DND-41 (cell line): ENCODE measurements at regions not wholly inside any gene's neighbourhood (a gene's known extent, or its start where the extent isn't known, plus 50 kb on each side); places are given as distances from the start of the nearest gene placed in this dataset.

Source experiments
- EZH2 ChIP-seq: IDR thresholded peaks from 3 replicates; pipeline ENCODE4 v1.6.1; 2012; ENCODE audit warnings: borderline replicate concordance, low read depth, mild to moderate bottlenecking, moderate library complexity, low read length, inconsistent platforms; ENCODE audit not compliant: severe bottlenecking
- TF ChIP-seq, protein P1 (sequence below): IDR thresholded peaks from 2 replicates; pipeline ENCODE4 v1.5.1; 2012; ENCODE audit warnings: borderline replicate concordance, low read length, moderate library complexity, mild to moderate bottlenecking; ENCODE audit not compliant: poor library complexity, severe bottlenecking; ENCODE audit errors: extremely low read depth

GRCh38 chr5:130995851-130996250 lies 169.2 kb downstream of the HINT1 start:
- TF ChIP-seq, protein P1, sequence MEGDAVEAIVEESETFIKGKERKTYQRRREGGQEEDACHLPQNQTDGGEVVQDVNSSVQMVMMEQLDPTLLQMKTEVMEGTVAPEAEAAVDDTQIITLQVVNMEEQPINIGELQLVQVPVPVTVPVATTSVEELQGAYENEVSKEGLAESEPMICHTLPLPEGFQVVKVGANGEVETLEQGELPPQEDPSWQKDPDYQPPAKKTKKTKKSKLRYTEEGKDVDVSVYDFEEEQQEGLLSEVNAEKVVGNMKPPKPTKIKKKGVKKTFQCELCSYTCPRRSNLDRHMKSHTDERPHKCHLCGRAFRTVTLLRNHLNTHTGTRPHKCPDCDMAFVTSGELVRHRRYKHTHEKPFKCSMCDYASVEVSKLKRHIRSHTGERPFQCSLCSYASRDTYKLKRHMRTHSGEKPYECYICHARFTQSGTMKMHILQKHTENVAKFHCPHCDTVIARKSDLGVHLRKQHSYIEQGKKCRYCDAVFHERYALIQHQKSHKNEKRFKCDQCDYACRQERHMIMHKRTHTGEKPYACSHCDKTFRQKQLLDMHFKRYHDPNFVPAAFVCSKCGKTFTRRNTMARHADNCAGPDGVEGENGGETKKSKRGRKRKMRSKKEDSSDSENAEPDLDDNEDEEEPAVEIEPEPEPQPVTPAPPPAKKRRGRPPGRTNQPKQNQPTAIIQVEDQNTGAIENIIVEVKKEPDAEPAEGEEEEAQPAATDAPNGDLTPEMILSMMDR, result no peak
- TF ChIP-seq EZH2, result no peak
